Right atrium auricular region (tissue), 2 donors: ENCODE measurements at regions not wholly inside any gene's neighbourhood (a gene's known extent, or its start where the extent isn't known, plus 50 kb on each side); places are given as distances from the start of the nearest gene placed in this dataset.

Experiments used
- DNase-seq: peaks from one replicate; pipeline ENCODE4 v3.0.0-alpha.2; 2019; ENCODE audit warnings: low spot score
- H3K27ac ChIP-seq, 2 donors: fragments of 200-600 bp; sonication (generic); 1 replicate in 1 of 2; 2 replicates in 1 of 2; pipeline ENCODE4 v1.5.1; 2016 to 2019
- H3K27me3 ChIP-seq, 2 donors: fragments of 200-600 bp; sonication (generic); one replicate each; pipeline versions ENCODE4 v1.5.1 to v1.6.0; 2017 to 2019
- H3K36me3 ChIP-seq: fragments of 200-600 bp; sonication (generic); one replicate; pipeline ENCODE4 v1.5.1; 2016
- H3K4me1 ChIP-seq, 2 donors: fragments of 200-600 bp; sonication (generic); one replicate each; pipeline versions ENCODE4 v1.5.1 to v1.6.0; 2017 to 2019
- H3K4me3 ChIP-seq, 2 donors: fragments of 200-600 bp; sonication (generic); 1 replicate in 1 of 2; 2 replicates in 1 of 2; pipeline ENCODE4 v1.5.1; 2017 to 2019; ENCODE audit warnings: mild to moderate bottlenecking in 1 of 2, moderate library complexity in 1 of 2
- H3K9me3 ChIP-seq, 2 donors: fragments of 200-600 bp; sonication (generic); one replicate each; pipeline ENCODE4 v1.5.1; 2019
- CTCF ChIP-seq, 2 donors: fragments of 200-600 bp; sonication (generic); IDR thresholded peaks; one replicate each; pipeline ENCODE4 v1.5.1; 2019; ENCODE audit warnings: antibody characterized with exemption in 2 of 2

GRCh38 chrX:5638572-5638971 lies 590.1 kb downstream of the NLGN4X start:
- Histone ChIP-seq H3K4me1 (no peaks in the 10 kb centered on the region), H3K27me3 (no peaks in the 10 kb centered on the region), H3K4me3 (no peak overlapping the region), H3K9me3 (no peaks in the 10 kb centered on the region), H3K27ac (no peak overlapping the region), H3K36me3 (no peaks in the 10 kb centered on the region)
- TF ChIP-seq CTCF (IDR thresholded peaks at IDR 0.05): no peak
- no peak for DNase-seq

- Histone ChIP-seq H3K27me3 (no peaks in the 10 kb centered on the region), H3K4me1 (no peaks in the 10 kb centered on the region), H3K27ac (no peak overlapping the region), H3K4me3 (no peak overlapping the region), H3K9me3 (no peaks in the 10 kb centered on the region), H3K36me3 (no peaks in the 10 kb centered on the region)
- no peak for TF ChIP-seq CTCF (IDR thresholded peaks at IDR 0.05)
- DNase-seq: no peak
These were observed 595.8 kb downstream of the NLGN4X start for GRCh38 chrX:5632887-5633286.

GRCh38 chrX:5632061-5632614 lies 596.5 kb downstream of the NLGN4X start:
- no peak overlapping the region for H3K4me3 ChIP-seq
- H3K27me3 ChIP-seq: no peaks in the 10 kb centered on the region
- no peak for DNase-seq
- no peaks in the 10 kb centered on the region for H3K36me3 ChIP-seq
- no peak for TF ChIP-seq CTCF (IDR thresholded peaks at IDR 0.05)
- no peak overlapping the region for H3K27ac ChIP-seq
- no peaks in the 10 kb centered on the region for H3K4me1 ChIP-seq
- H3K9me3 ChIP-seq: no peaks in the 10 kb centered on the region

- DNase-seq: no peak
- no peak for TF ChIP-seq CTCF (IDR thresholded peaks at IDR 0.05)
- no peaks in the 10 kb centered on the region for H3K4me1 ChIP-seq
- no peaks in the 10 kb centered on the region for H3K36me3 ChIP-seq
- H3K9me3 ChIP-seq: no peaks in the 10 kb centered on the region
- no peak overlapping the region for H3K4me3 ChIP-seq
- no peaks in the 10 kb centered on the region for H3K27me3 ChIP-seq
- H3K27ac ChIP-seq: no peak overlapping the region
These were observed 611.0 kb downstream of the NLGN4X start for GRCh38 chrX:5617666-5618065.

GRCh38 chrX:5595570-5595969 lies 633.1 kb downstream of the NLGN4X start:
- Histone ChIP-seq H3K27me3 (no peaks in the 10 kb centered on the region), H3K4me1 (no peaks in the 10 kb centered on the region), H3K27ac (no peak overlapping the region), H3K9me3 (peaks cover 0 to 3% of the 10 kb centered on the region in 2 donors), H3K4me3 (no peak overlapping the region), H3K36me3 (no peaks in the 10 kb centered on the region)
- no peak for TF ChIP-seq CTCF (IDR thresholded peaks at IDR 0.05)
- DNase-seq: no peak

GRCh38 chrX:5586726-5587125 lies 641.9 kb downstream of the NLGN4X start:
- no peak overlapping the region for H3K27ac ChIP-seq
- no peaks in the 10 kb centered on the region for H3K36me3 ChIP-seq
- H3K27me3 ChIP-seq: no peaks in the 10 kb centered on the region
- H3K4me3 ChIP-seq: no peak overlapping the region
- H3K9me3 ChIP-seq: peaks cover 0 to 17% of the 10 kb centered on the region in 2 donors
- no peak for TF ChIP-seq CTCF (IDR thresholded peaks at IDR 0.05)
- DNase-seq: no peak
- no peaks in the 10 kb centered on the region for H3K4me1 ChIP-seq
